ENCODE measurements at regions not wholly inside any gene's neighbourhood (a gene's known extent, or its start where the extent isn't known, plus 50 kb on each side); places are given as distances from the start of the nearest gene placed in this dataset.

DNA sequence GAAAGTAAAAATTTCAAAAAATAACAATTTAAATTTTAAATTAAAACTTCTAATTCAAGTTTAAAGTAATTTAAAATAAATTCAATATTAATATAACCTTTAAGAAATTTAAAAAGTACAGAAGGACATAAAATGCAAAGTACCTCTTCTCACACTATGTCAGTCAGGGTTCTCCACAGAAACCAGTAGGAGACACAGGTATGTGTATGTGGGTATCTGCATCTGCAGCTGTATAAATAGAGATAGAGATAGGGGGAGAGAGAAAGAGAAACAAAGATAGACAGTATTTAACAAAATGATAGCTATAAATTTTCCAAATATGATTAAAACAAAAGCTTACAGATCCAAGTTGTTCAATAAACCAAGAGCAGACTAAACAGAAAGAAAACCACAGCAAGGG lies 190.8 kb downstream of the ERMARD start:
- in situ Hi-C loops (cut with MboI; ENCODE audit: low pct_unique_long_range_greater_than_20kb, low sequenced_read_pairs) = no loop called here
- DNase-seq = no peak

DNA sequence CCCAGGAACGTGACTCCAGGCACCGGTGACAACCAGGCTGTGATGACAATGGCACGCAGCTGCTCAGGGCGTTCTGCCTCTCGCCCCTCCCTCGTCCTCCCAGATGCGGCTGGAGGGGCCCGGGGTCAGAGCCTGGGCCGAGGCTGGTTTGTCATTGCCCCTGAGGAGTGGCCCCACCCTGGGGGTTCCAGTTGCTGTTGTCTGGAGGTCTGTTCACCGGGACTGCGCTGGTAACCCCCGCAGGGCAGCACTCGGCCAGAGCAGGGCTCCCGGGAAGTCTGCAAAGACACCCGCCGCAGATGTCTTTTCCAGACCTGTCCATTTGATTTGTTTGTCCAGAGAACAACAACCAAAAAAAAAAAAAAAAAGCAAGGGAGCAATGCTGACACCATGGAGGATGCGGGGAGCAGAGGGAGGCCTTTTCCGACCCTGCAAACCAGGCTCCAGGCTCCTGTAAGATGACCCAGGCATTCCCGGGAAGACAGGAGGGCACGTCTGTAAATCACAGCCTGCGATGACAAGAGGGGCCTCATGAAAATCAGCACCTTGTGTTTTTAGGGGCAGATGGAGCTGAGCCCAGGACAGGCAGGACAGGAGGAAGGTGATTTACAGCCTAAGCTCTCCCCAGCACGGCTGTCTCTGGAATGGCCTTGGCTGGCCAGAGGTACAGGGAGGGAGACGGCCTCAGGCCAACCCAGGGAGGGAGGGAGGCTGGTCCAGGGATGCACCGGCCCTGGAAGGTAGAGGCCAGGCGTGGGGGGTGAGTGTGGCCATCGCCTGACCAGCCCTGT lies 189.3 kb downstream of the ERMARD start:
- no peak for DNase-seq
- in situ Hi-C loops (cut with MboI; ENCODE audit: low pct_unique_long_range_greater_than_20kb, low sequenced_read_pairs) = no loop called here

DNA sequence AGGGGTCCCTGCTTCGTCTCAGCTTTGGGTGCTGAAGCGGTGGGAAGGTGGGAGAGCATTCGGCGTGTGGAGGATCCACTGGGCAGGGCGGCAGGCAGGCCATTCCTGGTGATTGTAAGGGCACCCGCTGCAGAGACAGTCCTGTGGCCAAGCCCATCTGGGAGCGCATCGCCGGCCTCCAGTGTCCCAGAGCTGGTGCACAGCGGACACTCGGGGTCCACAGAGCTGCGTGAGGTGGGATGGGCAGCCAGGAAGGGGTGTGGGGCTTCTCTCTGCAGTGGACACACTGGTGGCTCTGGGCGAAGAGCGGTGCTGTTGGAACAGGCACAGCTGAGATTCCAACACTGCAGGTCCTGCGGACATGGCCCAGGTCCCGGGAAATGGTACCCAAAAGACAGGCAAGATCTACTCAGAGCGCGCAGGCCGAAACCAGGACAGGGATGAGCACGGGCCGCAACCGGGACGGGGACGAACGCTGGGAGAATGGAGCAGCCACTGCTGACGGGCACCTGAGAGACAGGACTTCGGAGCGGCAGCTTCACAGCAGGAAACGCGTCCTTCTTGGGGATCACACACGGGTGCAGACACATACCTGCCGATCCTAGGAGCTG lies 188.2 kb downstream of the ERMARD start:
- in situ Hi-C loops (cut with MboI; ENCODE audit: low pct_unique_long_range_greater_than_20kb, low sequenced_read_pairs) = no loop called here
- no peak for DNase-seq

DNA sequence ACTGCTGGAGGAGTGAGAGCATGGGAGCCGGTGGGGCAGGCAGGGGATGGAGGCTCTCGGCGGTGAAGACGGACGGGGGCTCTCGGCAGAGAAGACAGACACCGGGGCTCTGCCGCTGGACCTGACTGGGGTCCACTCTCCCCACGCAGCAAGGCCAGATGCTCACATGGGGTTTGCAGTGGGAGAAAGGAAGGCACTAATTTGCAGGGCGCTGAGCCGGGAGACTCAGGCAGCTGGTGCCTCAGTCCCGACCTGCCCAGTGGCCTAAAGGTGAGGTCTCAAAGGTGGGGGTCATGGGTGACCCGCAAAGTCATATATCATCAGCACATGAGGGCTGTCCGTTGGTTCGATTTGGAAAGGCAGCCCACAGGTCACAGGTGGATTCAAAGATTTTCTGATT lies 187.3 kb downstream of the ERMARD start:
- DNase-seq = no peak
- in situ Hi-C loops (cut with MboI; ENCODE audit: low pct_unique_long_range_greater_than_20kb, low sequenced_read_pairs) = no loop called here

DNA sequence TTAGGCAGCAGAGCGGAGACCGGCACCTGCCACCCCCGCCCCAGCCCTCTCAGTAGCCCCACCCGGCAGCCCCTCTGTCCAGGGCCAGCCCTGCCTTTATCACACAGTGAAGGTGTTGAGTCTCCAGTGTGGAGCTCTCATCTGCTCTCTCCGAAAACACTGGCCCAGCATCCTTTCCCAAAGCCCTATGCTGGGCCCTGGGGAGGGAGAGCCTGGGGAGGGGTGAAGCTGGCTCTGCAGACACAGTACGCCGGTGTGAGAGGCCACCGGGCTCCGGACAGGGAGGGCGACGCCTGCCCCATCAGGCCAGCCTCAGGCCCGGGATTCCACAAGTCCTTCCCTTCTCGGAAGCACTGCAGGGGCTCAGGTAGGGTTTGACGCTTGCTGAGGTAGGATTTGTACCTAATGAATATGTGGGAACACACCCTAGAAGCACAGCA lies 186.9 kb downstream of the ERMARD start:
- in situ Hi-C loops (cut with MboI; ENCODE audit: low pct_unique_long_range_greater_than_20kb, low sequenced_read_pairs) = no loop called here
- DNase-seq = no peak

DNA sequence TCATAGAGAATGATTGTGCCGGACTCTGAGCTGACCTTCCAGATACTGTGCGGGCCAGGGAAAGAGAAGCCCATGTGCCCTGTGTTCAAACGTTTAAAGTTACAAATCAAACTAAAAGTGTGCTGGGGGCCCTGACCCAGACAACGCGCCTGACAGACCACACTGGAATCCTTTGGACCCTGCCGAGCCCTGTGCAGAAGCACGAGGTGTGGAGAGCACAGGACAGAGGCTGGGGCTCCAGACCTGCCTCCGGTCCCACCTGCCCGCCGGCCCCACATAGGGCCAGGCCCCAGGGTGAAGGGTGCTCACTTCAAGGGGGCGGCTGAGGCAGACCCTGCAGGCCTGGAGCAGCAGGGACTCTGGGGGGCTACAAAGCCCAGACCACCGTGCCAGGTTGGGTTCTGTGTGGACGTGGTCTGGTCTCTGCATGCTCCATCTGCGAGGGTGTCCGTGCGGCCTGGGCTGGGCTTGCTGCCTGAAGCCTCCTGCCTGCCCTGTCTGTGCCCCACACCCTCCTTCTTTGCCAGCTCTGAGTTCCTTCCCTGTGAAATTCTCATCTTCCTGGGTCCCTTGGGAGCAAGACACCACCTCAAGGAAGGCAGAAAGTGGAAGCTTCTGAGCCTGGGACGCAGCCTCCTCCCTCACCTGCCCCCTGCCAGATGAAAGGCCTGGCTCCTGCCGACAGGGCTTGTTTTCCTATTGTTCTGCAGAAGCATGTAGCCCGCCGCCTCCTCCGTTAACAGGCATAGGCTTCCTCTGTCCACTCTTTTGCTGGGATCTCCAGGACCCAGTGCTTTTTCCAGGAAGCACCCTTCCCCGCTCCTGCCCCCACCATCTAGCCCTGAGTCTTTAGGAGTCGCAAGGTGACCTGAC lies 186.2 kb downstream of the ERMARD start:
- in situ Hi-C loops (cut with MboI; ENCODE audit: low pct_unique_long_range_greater_than_20kb, low sequenced_read_pairs) = no loop called here
- DNase-seq = no peak

DNA sequence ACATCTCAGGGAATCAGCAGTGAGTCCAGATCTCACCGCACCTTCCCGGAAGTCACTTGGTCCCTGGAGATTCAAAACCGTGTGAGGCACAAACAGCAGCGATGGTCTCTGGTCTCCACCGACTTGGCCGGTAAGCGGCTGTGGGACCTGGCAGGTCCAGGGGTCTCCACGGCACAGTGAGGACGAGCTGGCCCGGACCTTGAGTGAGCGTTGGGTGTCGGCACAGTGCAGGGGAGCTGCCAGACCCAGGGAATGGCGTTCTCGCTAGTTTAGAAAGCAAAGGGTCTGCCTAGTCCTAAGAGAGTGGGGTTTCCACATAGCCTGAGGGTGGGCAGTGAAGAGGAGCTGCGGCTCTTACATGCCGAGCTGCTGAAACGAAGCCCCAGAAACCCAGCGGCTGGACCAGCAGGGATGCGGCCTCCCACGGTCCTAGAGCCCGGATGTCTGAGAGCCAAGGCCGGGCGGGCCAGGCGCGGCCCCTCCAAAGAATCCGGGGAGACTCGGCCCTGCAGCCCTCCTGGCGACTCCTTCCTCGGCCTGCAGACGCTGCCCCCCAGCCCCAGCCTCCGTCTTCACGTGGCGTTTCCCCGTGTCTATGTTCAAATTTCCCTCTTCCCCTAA lies 185.0 kb downstream of the ERMARD start:
- in situ Hi-C loops (cut with MboI; ENCODE audit: low pct_unique_long_range_greater_than_20kb, low sequenced_read_pairs) = no loop called here
- no peak for DNase-seq

DNA sequence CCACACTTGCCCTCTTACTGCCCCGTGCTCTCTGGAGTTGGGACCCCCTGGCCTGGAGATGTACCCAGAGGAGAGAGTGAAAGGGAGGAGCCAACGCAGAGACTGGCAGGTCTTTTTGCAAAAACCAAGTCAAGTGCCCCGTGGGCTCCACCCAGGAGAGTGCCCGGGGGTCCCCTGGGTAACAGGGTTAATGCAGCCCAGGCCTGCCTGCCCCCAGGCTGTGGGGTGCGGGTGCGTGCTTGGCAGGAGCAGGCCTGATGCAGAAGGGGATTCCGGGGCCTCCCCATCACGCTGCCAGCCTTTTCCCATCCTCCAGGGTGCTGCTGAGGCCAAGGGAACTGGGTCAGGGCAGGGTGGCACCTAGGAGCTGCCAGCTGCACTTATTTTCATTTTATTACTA lies 184.4 kb downstream of the ERMARD start:
- no peak for DNase-seq
- in situ Hi-C loops (cut with MboI; ENCODE audit: low pct_unique_long_range_greater_than_20kb, low sequenced_read_pairs) = no loop called here

DNA sequence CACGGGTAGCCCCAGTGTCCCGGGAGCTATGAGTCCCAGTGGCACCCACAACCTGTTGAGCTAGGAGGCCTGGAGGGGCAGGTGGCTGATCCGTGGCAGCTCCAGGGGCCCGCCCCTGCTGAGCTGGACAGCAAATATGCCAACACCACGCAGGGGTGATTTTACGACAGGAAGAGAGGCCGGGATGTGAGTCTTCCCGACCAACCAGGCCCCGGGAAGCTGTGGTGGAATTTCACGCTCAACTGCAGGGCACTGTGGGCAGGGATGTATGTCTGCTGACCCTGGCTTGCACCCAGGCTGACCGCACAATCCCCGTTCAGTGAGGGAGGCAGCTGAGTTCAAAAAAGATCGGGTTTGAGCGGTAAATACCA lies 183.9 kb downstream of the ERMARD start:
- in situ Hi-C loops (cut with MboI; ENCODE audit: low pct_unique_long_range_greater_than_20kb, low sequenced_read_pairs) = no loop called here
- no peak for DNase-seq

DNA sequence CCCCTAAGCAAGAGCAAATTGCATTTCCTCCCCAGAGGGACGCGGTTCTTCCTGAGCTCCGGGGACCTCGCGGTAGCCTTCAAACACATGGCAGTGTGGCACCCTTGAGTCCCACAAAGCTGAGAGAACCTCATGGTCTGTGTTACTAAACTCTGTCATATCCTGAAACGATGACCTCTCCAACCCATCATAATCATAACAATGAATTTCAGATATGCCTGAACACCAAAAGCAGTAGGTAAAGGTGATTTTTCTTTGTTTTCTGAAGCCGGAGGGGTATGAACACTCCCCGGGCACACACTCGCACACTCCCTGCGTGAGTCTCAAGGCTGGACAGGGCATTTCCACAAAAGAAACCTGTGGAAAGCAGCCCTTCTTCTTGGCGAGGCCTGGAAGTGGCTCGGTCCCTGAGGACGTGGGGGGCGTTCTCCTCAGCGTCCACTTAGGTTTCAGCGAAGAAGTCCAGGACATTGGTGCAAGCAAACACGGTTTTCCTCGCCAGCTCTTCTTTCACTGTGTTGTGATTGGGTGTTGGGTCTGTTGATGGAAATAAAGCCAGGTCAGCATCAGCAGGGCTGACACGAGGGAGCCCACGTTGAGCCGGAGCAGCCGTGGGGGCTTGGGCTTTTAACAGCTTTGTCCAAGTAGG lies 183.4 kb downstream of the ERMARD start:
- no peak for DNase-seq
- in situ Hi-C loops (cut with MboI; ENCODE audit: low pct_unique_long_range_greater_than_20kb, low sequenced_read_pairs) = no loop called here

DNA sequence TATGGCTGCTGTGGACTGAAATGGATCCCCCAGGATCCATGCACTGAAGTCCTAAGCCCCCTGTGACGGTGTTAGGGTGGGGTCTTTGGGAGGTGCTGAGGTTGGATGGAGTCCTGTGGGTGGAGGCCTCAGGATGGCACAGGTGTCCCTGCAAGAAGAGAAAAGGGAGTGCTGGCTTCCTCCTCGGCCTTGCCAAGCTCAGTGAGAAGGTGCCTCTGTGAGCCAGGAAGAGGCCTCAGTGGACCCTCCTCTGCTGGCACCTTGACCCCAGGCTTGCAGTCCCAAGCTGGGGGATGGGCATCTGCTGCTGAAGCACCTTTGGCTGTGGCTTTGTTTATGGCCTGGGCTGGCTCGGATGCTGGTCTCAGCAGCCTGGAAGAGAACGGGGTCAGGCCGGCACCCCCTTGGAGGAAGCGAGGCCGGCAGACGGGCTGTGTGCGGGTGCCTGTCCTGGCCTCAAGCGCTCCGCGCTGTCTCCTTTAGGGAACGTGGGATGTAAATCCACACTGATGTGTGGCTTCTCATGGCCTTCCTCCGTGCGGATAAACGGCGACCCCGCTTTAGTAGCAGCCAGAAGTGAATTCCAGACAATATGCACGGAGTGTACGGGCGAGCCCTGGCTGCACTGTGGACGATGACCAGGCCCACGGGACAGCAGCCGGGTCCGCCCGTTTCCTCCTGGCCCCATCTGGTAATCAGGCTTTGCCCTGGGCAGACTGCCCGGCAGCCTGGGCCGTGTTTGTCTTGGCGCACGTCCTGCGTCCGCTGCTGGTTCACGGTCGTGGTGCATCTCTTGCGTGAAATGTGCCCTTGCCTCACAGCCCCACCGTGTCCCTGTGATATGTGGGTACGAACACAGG lies 182.6 kb downstream of the ERMARD start:
- DNase-seq = no peak
- in situ Hi-C loops (cut with MboI; ENCODE audit: low pct_unique_long_range_greater_than_20kb, low sequenced_read_pairs) = no loop called here

DNA sequence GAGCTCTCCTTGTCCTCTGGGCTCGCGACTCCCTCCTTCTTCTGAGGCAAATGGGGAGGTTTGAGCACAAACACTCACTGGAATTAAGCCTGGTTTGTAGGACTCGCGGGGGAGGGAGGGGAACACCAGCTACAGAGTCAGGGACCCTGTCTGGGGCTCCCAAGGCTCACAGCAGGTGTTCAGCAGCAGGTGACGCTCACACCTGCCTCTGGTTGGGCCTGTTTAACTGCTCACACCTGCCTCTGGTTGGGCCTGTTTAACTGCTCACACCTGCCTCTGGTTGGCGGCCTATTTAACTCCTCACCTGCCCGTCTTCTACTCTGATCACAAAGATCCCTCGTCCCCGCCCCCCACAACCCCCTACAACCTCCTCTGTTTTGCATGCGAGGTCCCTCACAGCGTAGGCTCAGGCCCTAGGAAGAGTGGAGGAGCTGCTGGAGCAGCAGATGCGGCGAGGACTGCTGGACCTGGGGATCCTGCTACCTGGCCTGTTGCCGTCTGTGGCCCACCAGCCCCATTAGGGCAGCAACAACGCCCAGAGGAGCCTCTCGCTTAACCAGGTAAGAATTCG lies 181.9 kb downstream of the ERMARD start:
- in situ Hi-C loops (cut with MboI; ENCODE audit: low pct_unique_long_range_greater_than_20kb, low sequenced_read_pairs) = no loop called here
- no peak for DNase-seq

DNA sequence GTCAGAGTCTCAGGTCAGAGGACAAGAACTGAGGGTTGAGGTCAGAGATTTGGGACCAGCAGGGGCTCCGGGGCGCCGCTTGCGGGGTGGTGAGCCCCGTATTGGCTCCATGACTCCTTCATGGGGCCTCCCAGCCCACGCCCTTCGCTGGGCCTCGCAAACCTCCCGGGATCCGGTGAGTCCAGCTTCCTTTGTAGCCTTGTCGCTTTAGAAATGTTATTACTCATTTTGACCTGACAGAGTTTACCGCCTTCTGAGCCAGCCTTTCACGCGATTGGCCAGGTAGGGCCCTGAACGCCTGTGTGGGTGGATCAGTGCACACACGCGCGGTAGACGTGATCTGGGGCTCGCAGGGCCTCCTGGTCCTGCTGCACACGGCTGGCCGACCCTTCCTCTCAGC lies 181.1 kb downstream of the ERMARD start:
- DNase-seq = no peak
- in situ Hi-C loops (cut with MboI; ENCODE audit: low pct_unique_long_range_greater_than_20kb, low sequenced_read_pairs) = no loop called here

DNA sequence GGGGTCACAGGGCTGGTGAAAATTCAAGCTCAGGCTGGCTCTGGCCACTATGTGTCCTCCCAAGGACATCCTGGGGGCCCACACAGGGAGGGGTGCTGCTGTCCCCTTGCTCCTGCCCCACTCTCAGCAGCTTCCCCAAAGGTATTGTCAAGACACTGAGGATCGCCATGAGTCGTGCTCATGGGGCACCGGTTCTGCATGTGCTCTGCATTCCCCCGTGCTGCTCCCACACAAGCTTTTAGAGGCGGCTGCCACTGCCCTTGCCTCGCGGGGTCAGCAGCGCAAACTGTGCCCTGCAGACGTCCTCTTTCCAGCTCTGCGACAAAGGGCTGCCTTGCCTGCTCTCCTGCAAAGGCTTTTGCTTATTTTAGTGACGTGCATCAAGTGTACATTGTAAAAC lies 179.8 kb downstream of the ERMARD start:
- no peak for DNase-seq
- in situ Hi-C loops (cut with MboI; ENCODE audit: low pct_unique_long_range_greater_than_20kb, low sequenced_read_pairs) = no loop called here

DNA sequence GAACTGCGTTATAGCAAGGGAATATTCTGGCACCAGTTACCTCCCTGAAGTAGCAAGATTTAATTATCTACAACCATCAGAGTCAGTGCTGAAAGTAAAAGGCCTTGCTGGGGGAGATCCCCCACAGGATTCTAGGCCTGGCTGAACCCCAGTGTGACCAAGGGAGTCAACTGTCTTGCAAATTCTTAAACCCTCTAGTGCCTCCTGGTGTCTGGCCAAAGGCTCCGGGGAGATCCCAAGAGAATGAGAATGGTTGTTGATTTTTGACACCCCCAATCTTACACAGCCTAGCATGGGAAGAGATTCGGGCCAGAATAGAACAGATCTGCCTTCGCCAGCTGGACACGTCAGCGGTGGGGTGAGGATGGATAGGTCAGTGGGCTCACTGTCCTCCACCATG lies 179.4 kb downstream of the ERMARD start:
- in situ Hi-C loops (cut with MboI; ENCODE audit: low pct_unique_long_range_greater_than_20kb, low sequenced_read_pairs) = no loop called here
- no peak for DNase-seq

DNA sequence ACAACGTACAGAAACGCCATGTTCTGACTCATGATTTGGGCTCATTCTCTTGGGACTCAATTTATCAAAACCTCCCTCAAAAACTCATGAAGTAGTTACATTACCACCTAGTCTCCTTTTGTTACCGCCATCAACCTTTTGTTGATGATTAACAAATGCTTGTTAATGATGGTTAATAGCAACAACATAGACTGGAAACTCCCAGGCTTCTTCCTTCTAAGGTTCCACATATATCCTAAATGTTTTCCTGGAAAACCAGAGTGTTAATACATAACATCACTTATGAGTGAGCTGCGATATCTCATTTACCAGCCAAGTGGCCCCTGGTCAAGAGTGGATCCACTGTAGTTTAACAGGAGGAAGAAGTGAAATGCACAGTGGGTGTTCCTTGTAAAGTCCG lies 176.3 kb downstream of the ERMARD start:
- in situ Hi-C loops (cut with MboI; ENCODE audit: low pct_unique_long_range_greater_than_20kb, low sequenced_read_pairs) = no loop called here

DNA sequence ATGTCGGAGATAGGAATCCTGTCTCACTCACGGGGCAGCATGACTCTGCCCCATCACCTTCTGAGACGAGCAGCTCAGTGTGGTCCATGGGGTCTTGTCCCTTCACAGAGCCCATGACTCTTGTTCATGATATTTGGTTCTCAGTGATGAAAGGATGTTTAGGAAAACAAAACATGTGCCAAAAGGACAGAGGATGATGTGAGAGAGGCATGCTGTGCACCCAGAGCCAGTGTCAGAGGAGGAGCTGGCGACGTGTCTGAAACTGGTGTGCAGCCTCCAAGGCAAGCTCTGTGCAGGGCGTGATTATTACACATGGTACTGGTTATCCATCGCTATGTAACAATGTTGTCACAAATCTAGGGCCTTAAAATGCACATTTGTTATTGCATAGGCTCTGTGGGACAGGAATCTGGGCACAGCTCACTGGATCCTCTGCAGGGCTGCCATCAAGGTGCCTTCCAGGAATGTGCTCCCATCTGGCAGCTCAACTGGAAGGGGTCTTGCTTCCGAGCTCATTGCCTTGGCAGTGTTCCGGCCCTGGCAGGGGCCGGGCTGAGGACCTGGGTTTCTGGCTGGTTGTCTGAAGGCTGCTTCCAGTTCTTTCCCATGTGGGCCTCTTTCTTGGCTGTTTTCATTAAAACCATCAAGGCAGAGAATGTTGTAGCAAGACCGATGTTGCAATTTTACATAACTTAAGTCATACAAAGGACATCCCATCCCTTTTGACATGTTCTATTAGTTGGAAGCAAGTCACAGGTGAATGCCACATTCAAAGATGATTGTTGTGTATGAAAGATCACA lies 175.4 kb downstream of the ERMARD start:
- in situ Hi-C loops (cut with MboI; ENCODE audit: low pct_unique_long_range_greater_than_20kb, low sequenced_read_pairs) = no loop called here

More for the DNA sequence above, 176.3 kb downstream of the ERMARD start:
- no peak for DNase-seq

More for the DNA sequence above, 175.4 kb downstream of the ERMARD start:
- DNase-seq = no peak
